H9 (cell line): ENCODE measurements at regions not wholly inside any gene's neighbourhood (a gene's known extent, or its start where the extent isn't known, plus 50 kb on each side); places are given as distances from the start of the nearest gene placed in this dataset.

Source experiments
- DNase-seq: peaks from one replicate; pipeline ENCODE4 v3.0.0-alpha.2; 2017
- H2AFZ ChIP-seq: one replicate; pipeline ENCODE4 v1.6.1; 2013; ENCODE audit warnings: mild to moderate bottlenecking, low read length, control low read depth, moderate library complexity
- H2AK5ac ChIP-seq: 2 replicates; pipeline ENCODE4 v1.6.1; 2013; ENCODE audit warnings: low read length, control low read depth, mixed read lengths; ENCODE audit not compliant: insufficient read length
- H2BK120ac ChIP-seq: one replicate; pipeline ENCODE4 v1.6.1; 2013; ENCODE audit warnings: low read depth, mild to moderate bottlenecking, low read length, control low read depth, inconsistent platforms; ENCODE audit not compliant: poor library complexity, severe bottlenecking
- H2BK12ac ChIP-seq: 2 replicates; pipeline ENCODE4 v1.6.1; 2013; ENCODE audit warnings: low read length, control low read depth, mixed read lengths, low read depth; ENCODE audit not compliant: insufficient read length
- H2BK15ac ChIP-seq: 2 replicates; pipeline ENCODE4 v1.6.1; 2013; ENCODE audit warnings: low read depth, low read length, control low read depth
- H2BK20ac ChIP-seq: one replicate; pipeline ENCODE4 v1.6.1; 2013; ENCODE audit warnings: low read depth, mild to moderate bottlenecking, low read length, control low read depth, inconsistent platforms; ENCODE audit not compliant: poor library complexity, severe bottlenecking
- H2BK5ac ChIP-seq: 2 replicates; pipeline ENCODE4 v1.6.1; 2013; ENCODE audit warnings: low read length, control low read depth, mixed read lengths; ENCODE audit not compliant: insufficient read length
- H3K14ac ChIP-seq: 2 replicates; pipeline ENCODE4 v1.6.1; 2013; ENCODE audit warnings: low read length, control low read depth; ENCODE audit not compliant: insufficient read depth
- H3K18ac ChIP-seq: 2 replicates; pipeline ENCODE4 v1.6.1; 2013; ENCODE audit warnings: low read depth, mild to moderate bottlenecking, mixed read lengths, low read length, control low read depth; ENCODE audit not compliant: insufficient read length
- H3K23ac ChIP-seq: 2 replicates; pipeline ENCODE4 v1.6.1; 2013; ENCODE audit warnings: low read length, control low read depth, mixed read lengths, low read depth; ENCODE audit not compliant: insufficient read length
- H3K23me2 ChIP-seq: 2 replicates; pipeline ENCODE4 v1.6.1; 2013; ENCODE audit warnings: low read depth, mild to moderate bottlenecking, mixed read lengths, low read length, control low read depth; ENCODE audit not compliant: insufficient read length, poor library complexity, severe bottlenecking
- H3K27ac ChIP-seq: 2 replicates; pipeline ENCODE4 v1.5.1; 2013; ENCODE audit warnings: low read length, control low read depth, mixed read lengths, low read depth; ENCODE audit not compliant: insufficient read length
- H3K27me3 ChIP-seq: 2 replicates; pipeline ENCODE4 v1.6.1; 2013; ENCODE audit warnings: low read length, control low read depth, inconsistent platforms; ENCODE audit not compliant: insufficient read depth
- H3K4ac ChIP-seq: 2 replicates; pipeline ENCODE4 v1.6.1; 2013; ENCODE audit warnings: low read depth, mild to moderate bottlenecking, control low read depth, inconsistent platforms, low read length, moderate library complexity
- H3K4me1 ChIP-seq: 2 replicates; pipeline ENCODE4 v1.6.1; 2013; ENCODE audit warnings: low read length, control low read depth, inconsistent platforms; ENCODE audit not compliant: insufficient read depth
- H3K4me2 ChIP-seq: 2 replicates; pipeline ENCODE4 v1.6.1; 2013; ENCODE audit warnings: low read length, control low read depth, mixed read lengths; ENCODE audit not compliant: insufficient read length, insufficient read depth
- H3K56ac ChIP-seq: 2 replicates; pipeline ENCODE4 v1.6.1; 2013; ENCODE audit warnings: low read depth, mild to moderate bottlenecking, mixed read lengths, low read length, control low read depth; ENCODE audit not compliant: insufficient read length
- H3K79me1 ChIP-seq: 2 replicates; pipeline ENCODE4 v1.6.1; 2013; ENCODE audit warnings: low read depth, mild to moderate bottlenecking, moderate library complexity, low read length, control low read depth, inconsistent platforms; ENCODE audit not compliant: insufficient read depth, poor library complexity, severe bottlenecking
- H3K79me2 ChIP-seq: 2 replicates; pipeline ENCODE4 v1.6.1; 2013; ENCODE audit warnings: low read length, control low read depth, inconsistent platforms; ENCODE audit not compliant: insufficient read depth
- H3K9ac ChIP-seq: 2 replicates; pipeline ENCODE4 v1.6.1; 2013; ENCODE audit warnings: low read length, control low read depth, mixed read lengths; ENCODE audit not compliant: insufficient read length; ENCODE audit errors: extremely low read depth
- H3K9me3 ChIP-seq: one replicate; pipeline ENCODE4 v1.6.1; 2013; ENCODE audit warnings: low read depth, low read length, inconsistent platforms; ENCODE audit not compliant: control insufficient read depth
- H3T11ph ChIP-seq: one replicate; pipeline ENCODE4 v1.6.1; 2013; ENCODE audit warnings: mild to moderate bottlenecking, low read length, control low read depth, inconsistent platforms
- H4K20me1 ChIP-seq: one replicate; pipeline ENCODE4 v1.6.1; 2013; ENCODE audit not compliant: control insufficient read depth, insufficient read length, insufficient read depth
- H4K5ac ChIP-seq: 2 replicates; pipeline ENCODE4 v1.6.1; 2013; ENCODE audit warnings: low read depth, mild to moderate bottlenecking, mixed read lengths, low read length, control low read depth; ENCODE audit not compliant: insufficient read length
- H4K8ac ChIP-seq: replicated peaks from 2 replicates; pipeline ENCODE4 v1.6.1; 2013; ENCODE audit warnings: low read length, control low read depth, mixed read lengths, low read depth; ENCODE audit not compliant: insufficient read length
- H4K91ac ChIP-seq: 2 replicates; pipeline ENCODE4 v1.6.1; 2013; ENCODE audit warnings: low read depth, mild to moderate bottlenecking, moderate library complexity, mixed read lengths, low read length, control low read depth; ENCODE audit not compliant: insufficient read length
- H3K27ac Mint-ChIP-seq, 3 experiments: 2 replicates in 2 of 3; 3 replicates in 1 of 3; pipeline ENCODE4 v1.8.0; 2020 to 2021; ENCODE audit warnings: mixed read lengths in 3 of 3, mild to moderate bottlenecking in 1 of 3, moderate library complexity in 1 of 3
- H3K27me3 Mint-ChIP-seq: 2 replicates; pipeline ENCODE4 v1.8.0; 2021; ENCODE audit warnings: low read depth, mild to moderate bottlenecking, moderate library complexity, mixed read lengths
- H3K36me3 Mint-ChIP-seq, 3 experiments: 2 replicates in 2 of 3; 3 replicates in 1 of 3; pipeline ENCODE4 v1.8.0; 2020 to 2021; ENCODE audit warnings: low read depth in 3 of 3, mixed read lengths in 3 of 3; ENCODE audit not compliant: insufficient read depth in 1 of 3
- H3K4me1 Mint-ChIP-seq, 2 experiments: 2 replicates each; pipeline ENCODE4 v1.8.0; 2020; ENCODE audit warnings: mixed read lengths in 2 of 2
- H3K4me3 Mint-ChIP-seq, 2 experiments: 2 replicates in 1 of 2; 3 replicates in 1 of 2; pipeline ENCODE4 v1.8.0; 2020 to 2021; ENCODE audit warnings: mild to moderate bottlenecking in 2 of 2, mixed read lengths in 2 of 2, moderate library complexity in 1 of 2
- H3K9me3 Mint-ChIP-seq, 2 experiments: 2 replicates in 1 of 2; 3 replicates in 1 of 2; pipeline ENCODE4 v1.8.0; 2020; ENCODE audit warnings: mild to moderate bottlenecking in 2 of 2, mixed read lengths in 2 of 2, moderate library complexity in 1 of 2
- WGBS: extraction: QIAGEN DNeasy Blood & Tissue Kit; methylation state at CpG from one replicate; pipeline ENCODE4 v1.1.7; 2013; ENCODE audit warnings: missing lambda C conversion rate, low lambda C conversion rate, mixed read lengths; ENCODE audit not compliant: insufficient read length; ENCODE audit errors: extremely low coverage; 5-methylcytosine and 5-hydroxymethylcytosine counted together
- TF ChIP-seq, protein P1 (sequence below): fragments of 200-600 bp; sonication (generic); conservative IDR thresholded peaks from 3 replicates; pipeline ENCODE4 v1.8.0; 2021; ENCODE audit warnings: antibody characterized with exemption, mild to moderate bottlenecking

- Histone ChIP-seq H2BK20ac (no peak overlapping the region), H3K4ac (no peak overlapping the region), H3K9ac (no peak overlapping the region), H4K20me1 (no peaks in the 10 kb centered on the region), H4K5ac (no peak overlapping the region), H2BK120ac (no peak overlapping the region), H3K9me3 (no peaks in the 10 kb centered on the region), H2AK5ac (no peak overlapping the region), H3K23me2 (no peaks in the 10 kb centered on the region), H3K23ac (no peak overlapping the region), H2BK12ac (no peak overlapping the region), H3K18ac (no peak overlapping the region), H3K27me3 (no peaks in the 10 kb centered on the region), H4K8ac (no peak overlapping the region), H3K27ac (no peak overlapping the region), H3K14ac (no peak overlapping the region), H3K79me2 (no peaks in the 10 kb centered on the region), H3K56ac (no peak overlapping the region), H3K4me2 (no peak overlapping the region), H2AFZ (no peak overlapping the region), H2BK15ac (no peak overlapping the region), H3K4me1 (no peaks in the 10 kb centered on the region), H3T11ph (no peak overlapping the region), H2BK5ac (no peak overlapping the region), H4K91ac (no peak overlapping the region), H3K79me1 (no peaks in the 10 kb centered on the region)
- Mint-ChIP-seq H3K27me3 (no peaks in the 10 kb centered on the region), H3K27ac (no peak overlapping the region), H3K9me3 (no peaks in the 10 kb centered on the region), H3K4me3 (no peak overlapping the region), H3K36me3 (no peaks in the 10 kb centered on the region), H3K4me1 (peaks cover 7 to 8% of the 10 kb centered on the region in 2 experiments)
- TF ChIP-seq, protein P1, sequence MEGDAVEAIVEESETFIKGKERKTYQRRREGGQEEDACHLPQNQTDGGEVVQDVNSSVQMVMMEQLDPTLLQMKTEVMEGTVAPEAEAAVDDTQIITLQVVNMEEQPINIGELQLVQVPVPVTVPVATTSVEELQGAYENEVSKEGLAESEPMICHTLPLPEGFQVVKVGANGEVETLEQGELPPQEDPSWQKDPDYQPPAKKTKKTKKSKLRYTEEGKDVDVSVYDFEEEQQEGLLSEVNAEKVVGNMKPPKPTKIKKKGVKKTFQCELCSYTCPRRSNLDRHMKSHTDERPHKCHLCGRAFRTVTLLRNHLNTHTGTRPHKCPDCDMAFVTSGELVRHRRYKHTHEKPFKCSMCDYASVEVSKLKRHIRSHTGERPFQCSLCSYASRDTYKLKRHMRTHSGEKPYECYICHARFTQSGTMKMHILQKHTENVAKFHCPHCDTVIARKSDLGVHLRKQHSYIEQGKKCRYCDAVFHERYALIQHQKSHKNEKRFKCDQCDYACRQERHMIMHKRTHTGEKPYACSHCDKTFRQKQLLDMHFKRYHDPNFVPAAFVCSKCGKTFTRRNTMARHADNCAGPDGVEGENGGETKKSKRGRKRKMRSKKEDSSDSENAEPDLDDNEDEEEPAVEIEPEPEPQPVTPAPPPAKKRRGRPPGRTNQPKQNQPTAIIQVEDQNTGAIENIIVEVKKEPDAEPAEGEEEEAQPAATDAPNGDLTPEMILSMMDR, result no peak
- no peak for DNase-seq
- WGBS, result no CpG with 5 or more reads among the region's 4 CpGs
Measured at GRCh38 chr17:70603226-70603625, 433.9 kb downstream of the KCNJ2 start.
